ENCODE measurements at regions not wholly inside any gene's neighbourhood (a gene's known extent, or its start where the extent isn't known, plus 50 kb on each side); places are given as distances from the start of the nearest gene placed in this dataset.
"Not testable (repeated sequence)": the region's sequence is repeated elsewhere in the genome, so short reads cannot be mapped to it uniquely, and the experiment has no call there.

- H3K23me2 ChIP-seq (ENCODE audit: low read depth, low read length); H3K36me3 ChIP-seq (ENCODE audit: control insufficient read depth in 2 of 4, insufficient read depth in 4 of 4, low read length in 3 of 4); H4K20me1 ChIP-seq (replicated peaks in 1 of 2; ENCODE audit: control insufficient read depth in 1 of 2, insufficient read depth in 2 of 2, low read length in 2 of 2); H3K27ac ChIP-seq (ENCODE audit: low read depth, low read length); H3K9me3 ChIP-seq (ENCODE audit: insufficient read depth in 2 of 2, low read depth in 1 of 2, low read length in 1 of 2); H2BK5ac ChIP-seq (ENCODE audit: low read depth, low read length); H2AK5ac ChIP-seq (ENCODE audit: low read depth, low read length); H4K91ac ChIP-seq (replicated peaks; ENCODE audit: insufficient read length, low read length); H4K8ac ChIP-seq (ENCODE audit: extremely low read depth, insufficient read depth, low read length); DNase-seq (ENCODE audit: low read depth in 1 of 2, low spot score in 2 of 2); H2BK12ac ChIP-seq (ENCODE audit: low read depth, low read length); H3K9ac ChIP-seq (replicated peaks in 1 of 4; ENCODE audit: extremely low read depth in 1 of 4, low read depth in 3 of 4, low read length in 3 of 4); H3K23ac ChIP-seq (ENCODE audit: insufficient read length); H3K18ac ChIP-seq (ENCODE audit: extremely low read depth, low read length); H2BK120ac ChIP-seq (replicated peaks; ENCODE audit: low read depth, low read length); H3K79me2 ChIP-seq (ENCODE audit: control insufficient read depth in 1 of 2, insufficient read depth in 2 of 2, low read length in 2 of 2); H4K5ac ChIP-seq (ENCODE audit: insufficient read length, low read depth, low read length); H3K4ac ChIP-seq (replicated peaks; ENCODE audit: insufficient read length, low read depth, low read length); H2AFZ ChIP-seq (ENCODE audit: low read length); H3K79me1 ChIP-seq (ENCODE audit: low read depth, low read length); POLR2A ChIA-PET (ENCODE audit: partially characterized antibody); H3K4me2 ChIP-seq (ENCODE audit: insufficient read depth in 1 of 2, low read depth in 2 of 2, low read length in 2 of 2); H3K27me3 ChIP-seq (replicated peaks in 1 of 4; ENCODE audit: control insufficient read depth in 3 of 4, extremely low read depth in 1 of 4, insufficient read depth in 3 of 4, low read length in 3 of 4); FAIRE-seq; H3K56ac ChIP-seq (replicated peaks; ENCODE audit: insufficient read length, low read depth, low read length); H2BK20ac ChIP-seq (ENCODE audit: low read length); H2BK15ac ChIP-seq (ENCODE audit: low read length); H3K4me1 ChIP-seq (replicated peaks in 1 of 4; ENCODE audit: control insufficient read depth in 3 of 4, insufficient read depth in 4 of 4, low read length in 3 of 4); H3K14ac ChIP-seq (ENCODE audit: insufficient read length); H3K4me3 ChIP-seq (ENCODE audit: extremely low read depth in 1 of 4, insufficient read depth in 2 of 4, low read depth in 3 of 4, low read length in 4 of 4): not testable (repeated sequence)
- WGBS, 2 experiments (ENCODE audit: extremely low coverage in 1 of 2, insufficient coverage in 1 of 2, insufficient read length in 1 of 2, insufficient replicate concordance in 2 of 2, low coverage in 1 of 2, low lambda C conversion rate in 2 of 2, missing lambda C conversion rate in 1 of 2), result 91% methylated on average over 10 of the region's 10 CpGs; no CpG with 5 or more reads in 1 of the 2 experiments
- CTCF ChIA-PET (ENCODE audit: partially characterized antibody), result interaction anchor here (1.1 kb wide), 1 partner anchor 44 kb away, joined by 3 read pairs; no protein-coding TSS in a partner anchor
Measured at GRCh38 chr2:105477050-105477620, 78.3 kb upstream of the FHL2 start.
